Liver (tissue), 8 donors: ENCODE measurements at regions not wholly inside any gene's neighbourhood (a gene's known extent, or its start where the extent isn't known, plus 50 kb on each side); places are given as distances from the start of the nearest gene placed in this dataset.

Experiments used
- DNase-seq: peaks from one replicate; pipeline ENCODE4 v3.0.0-alpha.2; 2017; ENCODE audit warnings: low spot score
- H3K27ac ChIP-seq, 2 donors: one replicate each; pipeline ENCODE4 v1.7.0; 2013; ENCODE audit warnings: inconsistent platforms in 2 of 2, low read length in 2 of 2, control low read depth in 1 of 2, low read depth in 1 of 2, mild to moderate bottlenecking in 1 of 2
- H3K27me3 ChIP-seq, 4 donors: one replicate each; pipeline versions ENCODE4 v1.6.1 to v1.7.0; 2013; ENCODE audit warnings: low read length in 3 of 4, inconsistent platforms in 1 of 4, mild to moderate bottlenecking in 1 of 4, moderate library complexity in 1 of 4; ENCODE audit not compliant: control insufficient read depth in 4 of 4, insufficient read depth in 4 of 4
- H3K36me3 ChIP-seq, 4 donors: one replicate each; pipeline versions ENCODE4 v1.6.1 to v1.7.0; 2013; ENCODE audit warnings: low read length in 3 of 4, mild to moderate bottlenecking in 3 of 4, low read depth in 1 of 4, moderate library complexity in 1 of 4; ENCODE audit not compliant: control insufficient read depth in 4 of 4, insufficient read depth in 3 of 4
- H3K4me1 ChIP-seq, 4 donors: one replicate each; pipeline versions ENCODE4 v1.6.1 to v1.7.0; 2013; ENCODE audit warnings: low read length in 3 of 4, mild to moderate bottlenecking in 3 of 4, moderate library complexity in 1 of 4; ENCODE audit not compliant: control insufficient read depth in 4 of 4, insufficient read depth in 4 of 4
- H3K4me3 ChIP-seq, 3 donors: one replicate each; pipeline versions ENCODE4 v1.6.1 to v1.7.0; 2013; ENCODE audit warnings: low read length in 3 of 3, control low read depth in 1 of 3, low read depth in 1 of 3, mild to moderate bottlenecking in 1 of 3
- H3K9ac ChIP-seq, 2 donors: one replicate each; pipeline ENCODE4 v1.7.0; 2013; ENCODE audit warnings: low read length in 2 of 2, mild to moderate bottlenecking in 2 of 2, moderate library complexity in 2 of 2, control low read depth in 1 of 2, low read depth in 1 of 2
- H3K9me3 ChIP-seq, 4 donors: one replicate each; pipeline versions ENCODE4 v1.6.1 to v1.7.0; 2013; ENCODE audit warnings: low read length in 3 of 4; ENCODE audit not compliant: control insufficient read depth in 4 of 4
- ATF3 ChIP-seq: IDR thresholded peaks from 2 replicates; pipeline ENCODE4 v1.6.1; 2016; ENCODE audit warnings: antibody characterized with exemption
- CTCF ChIP-seq: fragments of 150-350 bp; IDR thresholded peaks from 2 replicates; pipeline ENCODE4 v1.5.1; 2017; ENCODE audit warnings: improper control_type of control experiment, low read depth, low read length; ENCODE audit not compliant: missing input control
- EGR1 ChIP-seq, 2 donors: IDR thresholded peaks; 2 replicates each; pipeline ENCODE4 v1.6.1; 2016 to 2018; ENCODE audit warnings: antibody characterized with exemption in 2 of 2, low read depth in 2 of 2
- FOXA1 ChIP-seq: IDR thresholded peaks from 2 replicates; pipeline ENCODE4 v1.6.1; 2016; ENCODE audit warnings: antibody characterized with exemption
- FOXA2 ChIP-seq: IDR thresholded peaks from 2 replicates; pipeline ENCODE4 v1.6.1; 2016; ENCODE audit warnings: antibody characterized with exemption
- GABPA ChIP-seq, 2 donors: IDR thresholded peaks in 1 of 2; conservative IDR thresholded peaks in 1 of 2; 2 replicates each; pipeline ENCODE4 v1.6.1; 2016; ENCODE audit warnings: antibody characterized with exemption in 2 of 2, mild to moderate bottlenecking in 1 of 2, moderate library complexity in 1 of 2
- HNF4A ChIP-seq, 2 donors: conservative IDR thresholded peaks; 2 replicates each; pipeline ENCODE4 v1.6.1; 2016; ENCODE audit warnings: antibody characterized with exemption in 2 of 2, mild to moderate bottlenecking in 2 of 2
- JUND ChIP-seq, 2 donors: IDR thresholded peaks; 2 replicates each; pipeline ENCODE4 v1.6.1; 2016; ENCODE audit warnings: antibody characterized with exemption in 2 of 2
- MAX ChIP-seq: IDR thresholded peaks from 2 replicates; pipeline ENCODE4 v1.6.1; 2016; ENCODE audit warnings: antibody characterized with exemption
- RAD21 ChIP-seq, 2 donors: IDR thresholded peaks; 2 replicates each; pipeline ENCODE4 v1.6.1; 2016; ENCODE audit warnings: antibody characterized with exemption in 2 of 2, mild to moderate bottlenecking in 2 of 2
- REST ChIP-seq: IDR thresholded peaks from 2 replicates; pipeline ENCODE4 v1.6.1; 2016; ENCODE audit warnings: antibody characterized with exemption, mild to moderate bottlenecking
- RXRA ChIP-seq, 2 donors: IDR thresholded peaks; 2 replicates each; pipeline ENCODE4 v1.6.1; 2017 to 2018; ENCODE audit warnings: antibody characterized with exemption in 2 of 2, mild to moderate bottlenecking in 1 of 2
- SP1 ChIP-seq: IDR thresholded peaks from 2 replicates; pipeline ENCODE4 v1.6.1; 2018; ENCODE audit warnings: antibody characterized with exemption, mild to moderate bottlenecking
- TAF1 ChIP-seq: conservative IDR thresholded peaks from 2 replicates; pipeline ENCODE4 v1.6.1; 2016; ENCODE audit warnings: antibody characterized with exemption, mild to moderate bottlenecking
- YY1 ChIP-seq: IDR thresholded peaks from 2 replicates; pipeline ENCODE4 v1.6.1; 2016; ENCODE audit warnings: antibody characterized with exemption, mild to moderate bottlenecking
- ZBTB33 ChIP-seq: IDR thresholded peaks from 2 replicates; pipeline ENCODE4 v1.6.1; 2016; ENCODE audit warnings: antibody characterized with exemption
- WGBS: extraction: QIAGEN DNeasy Blood & Tissue Kit; methylation state at CpG from one replicate; pipeline ENCODE4 v1.1.7; 2013; 5-methylcytosine and 5-hydroxymethylcytosine counted together
- donor health status: healthy.
- donor health status: healthy.
- donor health status: healthy.
- donor health status: healthy.
- donor health status: healthy.

- H3K27me3 ChIP-seq, result peaks cover 0 to 2% (median 0%) of the 10 kb centered on the region in 4 donors
- no peaks in the 10 kb centered on the region for H3K9me3 ChIP-seq
- H3K36me3 ChIP-seq, result no peaks in the 10 kb centered on the region
- no peak overlapping the region for H3K27ac ChIP-seq
- no peak overlapping the region for H3K4me3 ChIP-seq
- DNase-seq, result no peak
- H3K9ac ChIP-seq, result no peak overlapping the region
- TF ChIP-seq JUND (IDR thresholded peaks at IDR 0.05) (no peak), YY1 (no peak)
- H3K4me1 ChIP-seq, result no peaks in the 10 kb centered on the region
These were observed 381.4 kb upstream of the MAGEB16 start for GRCh38 chrX:35416782-35417181.

GRCh38 chrX:35432056-35432455, 366.1 kb upstream of the MAGEB16 start:
- Histone ChIP-seq H3K9ac (no peak overlapping the region), H3K27me3 (no peaks in the 10 kb centered on the region), H3K36me3 (no peaks in the 10 kb centered on the region), H3K27ac (no peak overlapping the region), H3K4me1 (no peaks in the 10 kb centered on the region), H3K9me3 (no peaks in the 10 kb centered on the region), H3K4me3 (no peak overlapping the region)
- no peak for DNase-seq
- 66% methylated on average over 2 of the region's 2 CpGs for WGBS
- no peak for TF ChIP-seq RXRA (IDR thresholded peaks at IDR 0.05)
- TF ChIP-seq FOXA1, result no peak
- no peak for TF ChIP-seq REST
- TF ChIP-seq SP1, result no peak
- TF ChIP-seq RAD21 (IDR thresholded peaks at IDR 0.05), result no peak
- no peak for TF ChIP-seq FOXA2
- TF ChIP-seq HNF4A (conservative IDR thresholded peaks at IDR 0.05), result no peak
- TF ChIP-seq MAX, result no peak
- no peak for TF ChIP-seq GABPA (IDR thresholded peaks at IDR 0.05 in 1 of 2, conservative IDR thresholded peaks at IDR 0.05 in 1 of 2)
- TF ChIP-seq ATF3, result no peak
- TF ChIP-seq ZBTB33, result no peak
- TF ChIP-seq JUND (IDR thresholded peaks at IDR 0.05), result no peak
- TF ChIP-seq CTCF, result no peak
- no peak for TF ChIP-seq EGR1 (IDR thresholded peaks at IDR 0.05; ENCODE audit: low read depth in 2 of 2)
- no peak for TF ChIP-seq TAF1
